Parathyroid adenoma (tissue), 2 donors: ENCODE measurements at regions not wholly inside any gene's neighbourhood (a gene's known extent, or its start where the extent isn't known, plus 50 kb on each side); places are given as distances from the start of the nearest gene placed in this dataset.

Experiments used
- H2AFZ ChIP-seq: fragments of 300-600 bp; sonication (generic); one replicate; pipeline ENCODE4 v1.7.0; 2017; ENCODE audit warnings: antibody characterized with exemption, mild to moderate bottlenecking
- H3K27ac ChIP-seq: fragments of 300-600 bp; sonication (generic); one replicate; pipeline ENCODE4 v1.7.0; 2017
- H3K27me3 ChIP-seq: fragments of 300-600 bp; sonication (generic); one replicate; pipeline ENCODE4 v1.7.0; 2017; ENCODE audit warnings: low read length; ENCODE audit not compliant: control insufficient read depth, insufficient read depth
- H3K36me3 ChIP-seq: fragments of 300-600 bp; sonication (generic); one replicate; pipeline ENCODE4 v1.7.0; 2017; ENCODE audit warnings: low read length; ENCODE audit not compliant: control insufficient read depth, insufficient read depth
- H3K4me1 ChIP-seq: fragments of 300-600 bp; sonication (generic); one replicate; pipeline ENCODE4 v1.7.0; 2017; ENCODE audit warnings: control low read depth
- H3K4me2 ChIP-seq: fragments of 300-600 bp; sonication (generic); one replicate; pipeline ENCODE4 v1.7.0; 2017; ENCODE audit warnings: low read length
- H3K4me3 ChIP-seq: fragments of 300-600 bp; sonication (generic); one replicate; pipeline ENCODE4 v1.7.0; 2017; ENCODE audit warnings: low read depth, low read length
- H3K79me2 ChIP-seq: fragments of 300-600 bp; sonication (generic); one replicate; pipeline ENCODE4 v1.7.0; 2017; ENCODE audit warnings: control low read depth
- H3K9ac ChIP-seq: fragments of 300-600 bp; sonication (generic); one replicate; pipeline ENCODE4 v1.7.0; 2017; ENCODE audit warnings: mild to moderate bottlenecking
- H3K9me3 ChIP-seq: fragments of 300-600 bp; sonication (generic); one replicate; pipeline ENCODE4 v1.7.0; 2017; ENCODE audit warnings: low read length; ENCODE audit not compliant: control insufficient read depth
- CTCF ChIP-seq: fragments of 300-600 bp; sonication (generic); IDR thresholded peaks from one replicate; pipeline ENCODE4 v1.7.0; 2017; ENCODE audit warnings: antibody characterized with exemption, mild to moderate bottlenecking
- donor health status: primary hyperparathyroidism.

DNA sequence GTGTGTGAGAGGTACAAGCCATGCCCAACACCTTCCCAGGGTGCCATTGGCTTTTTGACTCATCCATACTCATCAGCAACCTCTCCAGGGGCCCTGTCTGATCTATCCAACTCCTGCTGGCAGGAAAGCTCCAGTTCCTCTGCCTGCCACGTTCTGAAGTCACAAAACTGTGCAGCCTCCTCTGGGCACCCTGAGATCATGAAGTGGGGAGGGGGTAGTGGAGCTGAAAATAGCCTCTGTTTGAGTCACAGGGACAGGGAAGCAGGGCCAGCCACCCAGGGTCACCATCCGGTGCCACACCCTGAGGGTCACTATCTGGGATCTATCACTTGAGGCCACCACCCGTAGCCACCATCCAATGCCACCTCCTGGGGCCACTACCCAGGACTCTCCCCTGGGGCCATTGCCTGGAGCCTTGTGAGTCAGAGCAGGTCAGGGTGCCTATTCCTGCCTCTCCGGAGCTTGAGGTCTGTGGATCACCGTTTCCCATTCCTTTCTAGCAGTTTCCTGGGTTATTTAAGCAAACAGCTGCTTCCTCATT lies 172.1 kb downstream of the NUFIP1 start:
- TF ChIP-seq CTCF: no peak
- no peaks in the 10 kb centered on the region for H3K9me3 ChIP-seq
- H3K79me2 ChIP-seq: no peaks in the 10 kb centered on the region
- H3K4me2 ChIP-seq: no peak overlapping the region
- H3K36me3 ChIP-seq: no peaks in the 10 kb centered on the region
- H3K4me1 ChIP-seq: peaks cover 5% of the 10 kb centered on the region
- no peak overlapping the region for H3K27ac ChIP-seq
- no peak overlapping the region for H3K4me3 ChIP-seq
- no peak overlapping the region for H2AFZ ChIP-seq
- H3K27me3 ChIP-seq: no peaks in the 10 kb centered on the region
- no peak overlapping the region for H3K9ac ChIP-seq

GRCh38 chr13:44816701-44817100 lies 172.6 kb downstream of the NUFIP1 start:
- Histone ChIP-seq H3K36me3 (no peaks in the 10 kb centered on the region), H3K27me3 (no peaks in the 10 kb centered on the region), H3K4me1 (peaks cover 5% of the 10 kb centered on the region), H3K27ac (no peak overlapping the region), H3K9ac (no peak overlapping the region), H3K79me2 (no peaks in the 10 kb centered on the region), H2AFZ (no peak overlapping the region), H3K4me3 (no peak overlapping the region), H3K4me2 (no peak overlapping the region), H3K9me3 (no peaks in the 10 kb centered on the region)
- TF ChIP-seq CTCF: no peak

DNA sequence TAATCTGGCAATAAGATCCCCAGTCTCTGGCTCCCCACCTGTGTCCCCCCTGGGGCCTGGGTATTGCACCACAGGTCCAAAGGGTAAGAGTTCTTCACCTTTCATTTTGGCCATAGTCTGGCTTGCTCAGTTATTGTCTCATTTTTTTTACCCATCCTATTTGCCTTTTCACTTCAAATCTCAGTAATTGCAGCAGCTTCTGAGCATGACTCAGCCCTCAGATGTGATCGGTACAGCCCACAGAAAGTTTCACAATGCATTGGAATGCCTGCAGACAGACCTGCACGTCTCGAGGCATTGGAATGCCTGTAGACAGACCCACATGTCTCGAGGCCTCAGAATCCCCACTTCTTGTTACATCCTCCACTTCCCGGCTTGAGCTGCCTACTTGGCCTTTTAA lies 173.6 kb downstream of the NUFIP1 start:
- Histone ChIP-seq H3K9me3 (no peaks in the 10 kb centered on the region), H3K27me3 (no peaks in the 10 kb centered on the region), H3K79me2 (no peaks in the 10 kb centered on the region), H3K9ac (no peak overlapping the region), H3K4me3 (no peak overlapping the region), H3K4me1 (peaks cover 5% of the 10 kb centered on the region), H2AFZ (no peak overlapping the region), H3K27ac (no peak overlapping the region), H3K4me2 (no peak overlapping the region), H3K36me3 (no peaks in the 10 kb centered on the region)
- TF ChIP-seq CTCF: no peak

- H2AFZ ChIP-seq: no peak overlapping the region
- H3K4me3 ChIP-seq: no peak overlapping the region
- no peak overlapping the region for H3K4me2 ChIP-seq
- H3K36me3 ChIP-seq: no peaks in the 10 kb centered on the region
- no peak overlapping the region for H3K9ac ChIP-seq
- peaks cover 11% of the 10 kb centered on the region for H3K4me1 ChIP-seq
- H3K27me3 ChIP-seq: no peaks in the 10 kb centered on the region
- no peak overlapping the region for H3K27ac ChIP-seq
- no peaks in the 10 kb centered on the region for H3K79me2 ChIP-seq
- no peak for TF ChIP-seq CTCF
- no peaks in the 10 kb centered on the region for H3K9me3 ChIP-seq
Observed at GRCh38 chr13:44814836-44815235, 174.4 kb downstream of the NUFIP1 start.

DNA sequence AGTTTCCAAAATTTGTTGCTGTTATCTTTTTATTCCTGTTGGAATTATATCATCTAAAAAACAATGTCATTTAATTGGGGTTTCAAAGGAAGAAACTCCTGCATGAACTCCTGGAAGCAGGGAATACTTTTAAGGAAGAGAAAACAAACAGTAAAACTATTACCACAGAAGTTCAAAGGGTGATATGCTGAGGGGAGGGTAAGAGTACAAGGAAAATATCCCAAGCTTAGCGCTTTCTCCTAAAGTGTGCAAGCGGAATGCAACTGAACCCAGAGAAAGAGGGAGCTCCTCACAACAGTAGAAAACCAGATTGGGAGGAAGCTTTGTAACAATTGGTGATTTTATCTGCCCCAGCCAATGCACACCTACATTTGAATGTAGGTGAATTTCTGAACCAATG lies 175.1 kb downstream of the NUFIP1 start:
- no peak overlapping the region for H3K4me2 ChIP-seq
- H3K27me3 ChIP-seq: no peaks in the 10 kb centered on the region
- no peak overlapping the region for H3K9ac ChIP-seq
- H3K36me3 ChIP-seq: no peaks in the 10 kb centered on the region
- TF ChIP-seq CTCF: no peak
- no peaks in the 10 kb centered on the region for H3K9me3 ChIP-seq
- no peak overlapping the region for H2AFZ ChIP-seq
- H3K27ac ChIP-seq: no peak overlapping the region
- H3K4me1 ChIP-seq: peaks cover 11% of the 10 kb centered on the region
- no peak overlapping the region for H3K4me3 ChIP-seq
- no peaks in the 10 kb centered on the region for H3K79me2 ChIP-seq
